OCI-LY3 (cell line): ENCODE measurements at regions not wholly inside any gene's neighbourhood (a gene's known extent, or its start where the extent isn't known, plus 50 kb on each side); places are given as distances from the start of the nearest gene placed in this dataset.
"Not testable (repeated sequence)": the region's sequence is repeated elsewhere in the genome, so short reads cannot be mapped to it uniquely, and the experiment has no call there.

ENCODE experiments used
- CTCF ChIP-seq: fragments of 200-600, 300-600 bp; sonication (generic); IDR thresholded peaks from 2 replicates; pipeline ENCODE4 v1.5.1; 2014; ENCODE audit warnings: antibody characterized with exemption, low read length, low read depth
- EZH2phosphoT487 ChIP-seq: fragments of 200-600 bp; shearing (Covaris generic); IDR thresholded peaks from 2 replicates; pipeline ENCODE4 v1.6.1; 2018; ENCODE audit warnings: antibody characterized with exemption, mixed run types, low read depth

GRCh38 chrX:64565348-64565747 is 170.1 kb upstream of the MTMR8 start:
- not testable (repeated sequence) for TF ChIP-seq CTCF, EZH2phosphoT487
